H9 (cell line): ENCODE measurements at regions not wholly inside any gene's neighbourhood (a gene's known extent, or its start where the extent isn't known, plus 50 kb on each side); places are given as distances from the start of the nearest gene placed in this dataset.

Experiments
- DNase-seq: peaks from one replicate; pipeline ENCODE4 v3.0.0-alpha.2; 2017
- H2AFZ ChIP-seq: one replicate; pipeline ENCODE4 v1.6.1; 2013; ENCODE audit warnings: mild to moderate bottlenecking, low read length, control low read depth, moderate library complexity
- H2AK5ac ChIP-seq: 2 replicates; pipeline ENCODE4 v1.6.1; 2013; ENCODE audit warnings: low read length, control low read depth, mixed read lengths; ENCODE audit not compliant: insufficient read length
- H2BK120ac ChIP-seq: one replicate; pipeline ENCODE4 v1.6.1; 2013; ENCODE audit warnings: low read depth, mild to moderate bottlenecking, low read length, control low read depth, inconsistent platforms; ENCODE audit not compliant: poor library complexity, severe bottlenecking
- H2BK12ac ChIP-seq: 2 replicates; pipeline ENCODE4 v1.6.1; 2013; ENCODE audit warnings: low read length, control low read depth, mixed read lengths, low read depth; ENCODE audit not compliant: insufficient read length
- H2BK15ac ChIP-seq: 2 replicates; pipeline ENCODE4 v1.6.1; 2013; ENCODE audit warnings: low read depth, low read length, control low read depth
- H2BK20ac ChIP-seq: one replicate; pipeline ENCODE4 v1.6.1; 2013; ENCODE audit warnings: low read depth, mild to moderate bottlenecking, low read length, control low read depth, inconsistent platforms; ENCODE audit not compliant: poor library complexity, severe bottlenecking
- H2BK5ac ChIP-seq: 2 replicates; pipeline ENCODE4 v1.6.1; 2013; ENCODE audit warnings: low read length, control low read depth, mixed read lengths; ENCODE audit not compliant: insufficient read length
- H3K14ac ChIP-seq: 2 replicates; pipeline ENCODE4 v1.6.1; 2013; ENCODE audit warnings: low read length, control low read depth; ENCODE audit not compliant: insufficient read depth
- H3K18ac ChIP-seq: 2 replicates; pipeline ENCODE4 v1.6.1; 2013; ENCODE audit warnings: low read depth, mild to moderate bottlenecking, mixed read lengths, low read length, control low read depth; ENCODE audit not compliant: insufficient read length
- H3K23ac ChIP-seq: 2 replicates; pipeline ENCODE4 v1.6.1; 2013; ENCODE audit warnings: low read length, control low read depth, mixed read lengths, low read depth; ENCODE audit not compliant: insufficient read length
- H3K23me2 ChIP-seq: 2 replicates; pipeline ENCODE4 v1.6.1; 2013; ENCODE audit warnings: low read depth, mild to moderate bottlenecking, mixed read lengths, low read length, control low read depth; ENCODE audit not compliant: insufficient read length, poor library complexity, severe bottlenecking
- H3K27ac ChIP-seq: 2 replicates; pipeline ENCODE4 v1.5.1; 2013; ENCODE audit warnings: low read length, control low read depth, mixed read lengths, low read depth; ENCODE audit not compliant: insufficient read length
- H3K27me3 ChIP-seq: 2 replicates; pipeline ENCODE4 v1.6.1; 2013; ENCODE audit warnings: low read length, control low read depth, inconsistent platforms; ENCODE audit not compliant: insufficient read depth
- H3K4ac ChIP-seq: 2 replicates; pipeline ENCODE4 v1.6.1; 2013; ENCODE audit warnings: low read depth, mild to moderate bottlenecking, control low read depth, inconsistent platforms, low read length, moderate library complexity
- H3K4me1 ChIP-seq: 2 replicates; pipeline ENCODE4 v1.6.1; 2013; ENCODE audit warnings: low read length, control low read depth, inconsistent platforms; ENCODE audit not compliant: insufficient read depth
- H3K4me2 ChIP-seq: 2 replicates; pipeline ENCODE4 v1.6.1; 2013; ENCODE audit warnings: low read length, control low read depth, mixed read lengths; ENCODE audit not compliant: insufficient read length, insufficient read depth
- H3K56ac ChIP-seq: 2 replicates; pipeline ENCODE4 v1.6.1; 2013; ENCODE audit warnings: low read depth, mild to moderate bottlenecking, mixed read lengths, low read length, control low read depth; ENCODE audit not compliant: insufficient read length
- H3K79me1 ChIP-seq: 2 replicates; pipeline ENCODE4 v1.6.1; 2013; ENCODE audit warnings: low read depth, mild to moderate bottlenecking, moderate library complexity, low read length, control low read depth, inconsistent platforms; ENCODE audit not compliant: insufficient read depth, poor library complexity, severe bottlenecking
- H3K79me2 ChIP-seq: 2 replicates; pipeline ENCODE4 v1.6.1; 2013; ENCODE audit warnings: low read length, control low read depth, inconsistent platforms; ENCODE audit not compliant: insufficient read depth
- H3K9ac ChIP-seq: 2 replicates; pipeline ENCODE4 v1.6.1; 2013; ENCODE audit warnings: low read length, control low read depth, mixed read lengths; ENCODE audit not compliant: insufficient read length; ENCODE audit errors: extremely low read depth
- H3K9me3 ChIP-seq: one replicate; pipeline ENCODE4 v1.6.1; 2013; ENCODE audit warnings: low read depth, low read length, inconsistent platforms; ENCODE audit not compliant: control insufficient read depth
- H3T11ph ChIP-seq: one replicate; pipeline ENCODE4 v1.6.1; 2013; ENCODE audit warnings: mild to moderate bottlenecking, low read length, control low read depth, inconsistent platforms
- H4K20me1 ChIP-seq: one replicate; pipeline ENCODE4 v1.6.1; 2013; ENCODE audit not compliant: control insufficient read depth, insufficient read length, insufficient read depth
- H4K5ac ChIP-seq: 2 replicates; pipeline ENCODE4 v1.6.1; 2013; ENCODE audit warnings: low read depth, mild to moderate bottlenecking, mixed read lengths, low read length, control low read depth; ENCODE audit not compliant: insufficient read length
- H4K8ac ChIP-seq: replicated peaks from 2 replicates; pipeline ENCODE4 v1.6.1; 2013; ENCODE audit warnings: low read length, control low read depth, mixed read lengths, low read depth; ENCODE audit not compliant: insufficient read length
- H4K91ac ChIP-seq: 2 replicates; pipeline ENCODE4 v1.6.1; 2013; ENCODE audit warnings: low read depth, mild to moderate bottlenecking, moderate library complexity, mixed read lengths, low read length, control low read depth; ENCODE audit not compliant: insufficient read length
- H3K27ac Mint-ChIP-seq, 3 experiments: 2 replicates in 2 of 3; 3 replicates in 1 of 3; pipeline ENCODE4 v1.8.0; 2020 to 2021; ENCODE audit warnings: mixed read lengths in 3 of 3, mild to moderate bottlenecking in 1 of 3, moderate library complexity in 1 of 3
- H3K27me3 Mint-ChIP-seq: 2 replicates; pipeline ENCODE4 v1.8.0; 2021; ENCODE audit warnings: low read depth, mild to moderate bottlenecking, moderate library complexity, mixed read lengths
- H3K36me3 Mint-ChIP-seq, 3 experiments: 2 replicates in 2 of 3; 3 replicates in 1 of 3; pipeline ENCODE4 v1.8.0; 2020 to 2021; ENCODE audit warnings: low read depth in 3 of 3, mixed read lengths in 3 of 3; ENCODE audit not compliant: insufficient read depth in 1 of 3
- H3K4me1 Mint-ChIP-seq, 2 experiments: 2 replicates each; pipeline ENCODE4 v1.8.0; 2020; ENCODE audit warnings: mixed read lengths in 2 of 2
- H3K4me3 Mint-ChIP-seq, 2 experiments: 2 replicates in 1 of 2; 3 replicates in 1 of 2; pipeline ENCODE4 v1.8.0; 2020 to 2021; ENCODE audit warnings: mild to moderate bottlenecking in 2 of 2, mixed read lengths in 2 of 2, moderate library complexity in 1 of 2
- H3K9me3 Mint-ChIP-seq, 2 experiments: 2 replicates in 1 of 2; 3 replicates in 1 of 2; pipeline ENCODE4 v1.8.0; 2020; ENCODE audit warnings: mild to moderate bottlenecking in 2 of 2, mixed read lengths in 2 of 2, moderate library complexity in 1 of 2
- CTCF ChIP-seq: fragments of 200-600 bp; sonication (generic); conservative IDR thresholded peaks from 3 replicates; pipeline ENCODE4 v1.8.0; 2021; ENCODE audit warnings: antibody characterized with exemption, mild to moderate bottlenecking
- WGBS: extraction: QIAGEN DNeasy Blood & Tissue Kit; methylation state at CpG from one replicate; pipeline ENCODE4 v1.1.7; 2013; ENCODE audit warnings: missing lambda C conversion rate, low lambda C conversion rate, mixed read lengths; ENCODE audit not compliant: insufficient read length; ENCODE audit errors: extremely low coverage; 5-methylcytosine and 5-hydroxymethylcytosine counted together

GRCh38 chr11:19525276-19525675 lies 187.4 kb upstream of the NAV2 start:
- Mint-ChIP-seq H3K4me3 (no peak overlapping the region), H3K27me3 (peaks cover 6% of the 10 kb centered on the region), H3K9me3 (no peaks in the 10 kb centered on the region; a peak in 2 of 5 replicates), H3K36me3 (no peaks in the 10 kb centered on the region), H3K27ac (no peak overlapping the region), H3K4me1 (peaks cover 27 to 31% of the 10 kb centered on the region in 2 experiments)
- Histone ChIP-seq H3K14ac (no peak overlapping the region), H3K4me1 (peaks cover 9% of the 10 kb centered on the region; the same call in 1 of the 2 replicates), H4K91ac (no peak overlapping the region), H2AK5ac (no peak overlapping the region), H3K79me1 (no peaks in the 10 kb centered on the region), H3K79me2 (no peaks in the 10 kb centered on the region), H2AFZ (no peak overlapping the region), H3K23ac (no peak overlapping the region), H2BK120ac (no peak overlapping the region), H2BK5ac (no peak overlapping the region), H2BK20ac (no peak overlapping the region), H4K8ac (no peak overlapping the region), H3K56ac (no peak overlapping the region), H2BK12ac (no peak overlapping the region), H4K20me1 (no peaks in the 10 kb centered on the region), H3K27me3 (no peaks in the 10 kb centered on the region), H2BK15ac (no peak overlapping the region), H3K4me2 (no peak overlapping the region), H4K5ac (no peak overlapping the region), H3K4ac (no peak overlapping the region), H3K27ac (no peak overlapping the region), H3K9me3 (no peaks in the 10 kb centered on the region), H3K23me2 (no peaks in the 10 kb centered on the region), H3T11ph (no peak overlapping the region), H3K9ac (no peak overlapping the region), H3K18ac (no peak overlapping the region)
- TF ChIP-seq CTCF, result no peak
- DNase-seq, result no peak
- no CpG with 5 or more reads among the region's 7 CpGs for WGBS
